SU-DHL-6 (cell line): ENCODE measurements at regions not wholly inside any gene's neighbourhood (a gene's known extent, or its start where the extent isn't known, plus 50 kb on each side); places are given as distances from the start of the nearest gene placed in this dataset.
"Not testable (repeated sequence)": the region's sequence is repeated elsewhere in the genome, so short reads cannot be mapped to it uniquely, and the experiment has no call there.

Experiments
- H2AFZ ChIP-seq: fragments of 200-600 bp; sonication (generic); 2 replicates; pipeline ENCODE4 v1.6.1; 2014; ENCODE audit warnings: low read depth, mild to moderate bottlenecking, moderate library complexity, mixed read lengths, antibody characterized with exemption, low read length; ENCODE audit not compliant: severe bottlenecking
- H3F3A ChIP-seq: fragments of 200-600 bp; shearing (Covaris generic); 2 replicates; pipeline ENCODE4 v1.6.0; 2016; ENCODE audit warnings: antibody characterized with exemption, mild to moderate bottlenecking; ENCODE audit not compliant: insufficient read depth
- H3K27ac ChIP-seq: fragments of 200-600 bp; sonication (generic); 2 replicates; pipeline ENCODE4 v1.5.1; 2016; ENCODE audit warnings: low read depth, mild to moderate bottlenecking, low read length, moderate library complexity, mixed read lengths
- H3K27me3 ChIP-seq: fragments of 200-600 bp; sonication (generic), shearing (Covaris generic); 2 replicates; pipeline ENCODE4 v1.6.0; 2014; ENCODE audit warnings: mild to moderate bottlenecking, low read length
- H3K36me3 ChIP-seq: fragments of 200-600 bp; sonication (generic); 2 replicates; pipeline ENCODE4 v1.6.1; 2014; ENCODE audit warnings: mild to moderate bottlenecking, low read length, mixed read lengths
- H3K4me2 ChIP-seq: fragments of 300-600, 200-600 bp; shearing (Covaris generic), sonication (generic); 2 replicates; pipeline ENCODE4 v1.6.0; 2014; ENCODE audit warnings: low read length, low read depth, mild to moderate bottlenecking; ENCODE audit not compliant: poor library complexity, severe bottlenecking
- H3K4me3 ChIP-seq: fragments of 200-600 bp; sonication (generic); 2 replicates; pipeline ENCODE4 v1.5.1; 2014; ENCODE audit warnings: antibody characterized with exemption, low read length, mild to moderate bottlenecking, mixed read lengths; ENCODE audit not compliant: insufficient read depth, poor library complexity, severe bottlenecking
- H3K79me2 ChIP-seq: fragments of 200-600 bp; sonication (generic); 2 replicates; pipeline ENCODE4 v1.6.1; 2014; ENCODE audit warnings: mild to moderate bottlenecking, low read length, moderate library complexity; ENCODE audit not compliant: insufficient read depth
- H3K9ac ChIP-seq: fragments of 200-600 bp; sonication (generic); 2 replicates; pipeline ENCODE4 v1.7.0; 2014; ENCODE audit warnings: mild to moderate bottlenecking, low read length
- H3K9me2 ChIP-seq: fragments of 200-600 bp; sonication (generic); replicated peaks from 2 replicates; pipeline ENCODE4 v1.6.1; 2014; ENCODE audit warnings: low read length; ENCODE audit not compliant: insufficient read depth
- H3K9me3 ChIP-seq: fragments of 200-600 bp; sonication (generic); 2 replicates; pipeline ENCODE4 v1.6.1; 2014; ENCODE audit warnings: low read length, mixed read lengths; ENCODE audit not compliant: insufficient read depth
- H4K20me1 ChIP-seq: fragments of 200-600 bp; sonication (generic); 2 replicates; pipeline ENCODE4 v1.6.1; 2014; ENCODE audit warnings: low read depth, mild to moderate bottlenecking, antibody characterized with exemption, low read length, moderate library complexity, mixed read lengths
- EZH2phosphoT487 ChIP-seq: fragments of 200-600 bp; sonication (generic), shearing (Covaris generic); conservative IDR thresholded peaks from 2 replicates; pipeline ENCODE4 v1.6.1; 2018; ENCODE audit warnings: mild to moderate bottlenecking, antibody characterized with exemption, low read length, moderate library complexity, mixed read lengths
- TF ChIP-seq, protein P1 (sequence below): fragments of 200-600 bp; sonication (generic); IDR thresholded peaks from one replicate; pipeline ENCODE4 v1.5.1; 2017; ENCODE audit warnings: antibody characterized with exemption, mild to moderate bottlenecking, low read length, moderate library complexity; ENCODE audit not compliant: insufficient read depth, poor library complexity, severe bottlenecking

GRCh38 chr14:22249770-22250169, 339.3 kb downstream of the DAD1 start:
- H3K4me2 ChIP-seq = no peak overlapping the region
- no peaks in the 10 kb centered on the region for H3K27me3 ChIP-seq

DNA sequence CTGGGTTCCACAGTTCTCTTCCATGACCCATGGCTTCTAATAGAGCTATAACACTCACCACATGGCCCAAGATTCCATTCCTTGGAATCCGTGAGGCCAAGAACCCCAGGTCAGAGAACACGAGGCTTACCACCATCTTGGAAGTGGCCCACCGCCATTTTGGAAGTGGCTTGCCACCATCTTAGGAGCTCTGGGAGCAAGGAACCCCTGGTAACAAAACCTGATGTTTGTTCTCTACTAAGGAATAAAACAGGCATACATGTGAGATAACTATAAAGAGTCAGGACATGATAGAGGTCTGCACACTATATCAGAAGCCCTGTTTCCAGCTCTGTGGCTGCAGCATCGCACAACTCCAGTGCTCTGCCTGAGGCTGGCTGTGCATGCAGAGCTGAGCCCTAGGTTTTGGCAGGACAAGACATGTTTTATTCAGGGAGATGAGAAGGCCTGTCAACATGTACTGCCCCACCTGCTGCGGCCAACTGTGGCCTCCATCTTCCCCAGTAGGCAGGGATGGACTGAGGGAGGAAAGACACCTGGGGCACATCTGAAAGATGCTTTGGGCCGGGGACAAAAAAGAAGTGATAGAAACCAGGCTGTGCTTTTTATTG, 344.9 kb downstream of the DAD1 start:
- H3K9ac ChIP-seq = no peak overlapping the region
- no peak overlapping the region for H3K4me3 ChIP-seq
- no peaks in the 10 kb centered on the region for H3K9me2 ChIP-seq
- H3K27ac ChIP-seq = no peak overlapping the region
- no peaks in the 10 kb centered on the region for H3K36me3 ChIP-seq
- no peak overlapping the region for H3K4me2 ChIP-seq
- H2AFZ ChIP-seq = no peak overlapping the region
- no peaks in the 10 kb centered on the region for H3F3A ChIP-seq
- TF ChIP-seq, protein P1, sequence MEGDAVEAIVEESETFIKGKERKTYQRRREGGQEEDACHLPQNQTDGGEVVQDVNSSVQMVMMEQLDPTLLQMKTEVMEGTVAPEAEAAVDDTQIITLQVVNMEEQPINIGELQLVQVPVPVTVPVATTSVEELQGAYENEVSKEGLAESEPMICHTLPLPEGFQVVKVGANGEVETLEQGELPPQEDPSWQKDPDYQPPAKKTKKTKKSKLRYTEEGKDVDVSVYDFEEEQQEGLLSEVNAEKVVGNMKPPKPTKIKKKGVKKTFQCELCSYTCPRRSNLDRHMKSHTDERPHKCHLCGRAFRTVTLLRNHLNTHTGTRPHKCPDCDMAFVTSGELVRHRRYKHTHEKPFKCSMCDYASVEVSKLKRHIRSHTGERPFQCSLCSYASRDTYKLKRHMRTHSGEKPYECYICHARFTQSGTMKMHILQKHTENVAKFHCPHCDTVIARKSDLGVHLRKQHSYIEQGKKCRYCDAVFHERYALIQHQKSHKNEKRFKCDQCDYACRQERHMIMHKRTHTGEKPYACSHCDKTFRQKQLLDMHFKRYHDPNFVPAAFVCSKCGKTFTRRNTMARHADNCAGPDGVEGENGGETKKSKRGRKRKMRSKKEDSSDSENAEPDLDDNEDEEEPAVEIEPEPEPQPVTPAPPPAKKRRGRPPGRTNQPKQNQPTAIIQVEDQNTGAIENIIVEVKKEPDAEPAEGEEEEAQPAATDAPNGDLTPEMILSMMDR = no peak
- no peak for TF ChIP-seq EZH2phosphoT487
- H3K9me3 ChIP-seq = no peaks in the 10 kb centered on the region
- H3K27me3 ChIP-seq = no peaks in the 10 kb centered on the region
- H3K79me2 ChIP-seq = no peaks in the 10 kb centered on the region
- H4K20me1 ChIP-seq = no peaks in the 10 kb centered on the region

More at GRCh38 chr14:22249770-22250169, 339.3 kb downstream of the DAD1 start:
- no peaks in the 10 kb centered on the region for H3K36me3 ChIP-seq
- no peak overlapping the region for H2AFZ ChIP-seq
- no peak overlapping the region for H3K27ac ChIP-seq
- no peaks in the 10 kb centered on the region for H3F3A ChIP-seq
- TF ChIP-seq, protein P1 = no peak
- no peak for TF ChIP-seq EZH2phosphoT487
- H3K9me2 ChIP-seq = no peaks in the 10 kb centered on the region
- H3K9me3 ChIP-seq = no peaks in the 10 kb centered on the region
- H3K9ac ChIP-seq = no peak overlapping the region
- no peaks in the 10 kb centered on the region for H4K20me1 ChIP-seq
- H3K79me2 ChIP-seq = no peaks in the 10 kb centered on the region
- no peak overlapping the region for H3K4me3 ChIP-seq

DNA sequence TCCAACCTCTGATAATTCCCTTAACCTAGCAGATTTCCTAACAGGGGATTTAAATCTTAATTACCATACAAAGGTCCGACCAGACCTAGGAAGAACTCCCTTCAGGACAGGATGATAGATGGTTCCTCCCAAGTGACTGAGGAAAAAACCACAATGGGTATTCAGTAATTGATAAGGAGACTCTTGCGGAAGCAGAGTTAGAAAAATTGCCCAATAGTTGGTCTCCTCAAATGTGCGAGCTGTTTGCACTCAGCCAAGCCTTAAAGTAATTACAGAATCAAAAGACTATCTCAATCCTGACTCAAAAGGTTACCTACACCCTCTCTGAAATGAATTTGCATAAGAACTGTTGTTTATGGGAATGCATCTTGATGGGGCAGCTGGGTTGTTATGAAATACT, 350.7 kb downstream of the DAD1 start:
- not testable (repeated sequence) for H3K4me3 ChIP-seq, H3K27ac ChIP-seq, H3K4me2 ChIP-seq, H4K20me1 ChIP-seq, H3K36me3 ChIP-seq, H3K9me2 ChIP-seq, H3K27me3 ChIP-seq, H3K9ac ChIP-seq, H3K79me2 ChIP-seq, H3K9me3 ChIP-seq, H2AFZ ChIP-seq, H3F3A ChIP-seq

DNA sequence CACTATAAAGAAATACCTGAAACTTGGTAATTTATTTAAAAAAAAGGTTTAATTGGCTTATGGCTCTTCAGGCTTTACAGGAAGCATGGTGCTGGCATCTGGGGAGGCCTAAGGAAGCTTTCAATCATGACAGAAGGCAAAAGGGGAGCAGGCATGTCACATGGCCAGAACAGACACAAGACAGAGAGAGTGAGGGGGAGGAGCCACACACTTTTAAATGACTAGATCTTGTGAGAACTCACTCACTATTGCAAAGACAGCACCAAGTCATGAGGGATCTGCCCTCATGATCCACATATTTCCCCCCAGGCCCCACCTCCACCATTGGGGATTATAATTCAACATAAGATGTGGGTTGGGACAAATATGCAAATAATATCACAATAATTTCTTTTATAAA, 355.6 kb downstream of the DAD1 start:
- no peak overlapping the region for H2AFZ ChIP-seq
- H3K36me3 ChIP-seq = no peaks in the 10 kb centered on the region
- H4K20me1 ChIP-seq = no peaks in the 10 kb centered on the region
- H3F3A ChIP-seq = no peaks in the 10 kb centered on the region
- no peak overlapping the region for H3K9ac ChIP-seq
- H3K9me2 ChIP-seq = no peaks in the 10 kb centered on the region
- H3K4me3 ChIP-seq = no peak overlapping the region
- no peaks in the 10 kb centered on the region for H3K79me2 ChIP-seq
- no peaks in the 10 kb centered on the region for H3K27me3 ChIP-seq
- no peak overlapping the region for H3K4me2 ChIP-seq
- H3K27ac ChIP-seq = no peak overlapping the region
- peaks cover 5% of the 10 kb centered on the region; the same call in 1 of the 2 replicates for H3K9me3 ChIP-seq
- no peak for TF ChIP-seq EZH2phosphoT487
- TF ChIP-seq, protein P1 = no peak
